ENCODE measurements at regions not wholly inside any gene's neighbourhood (a gene's known extent, or its start where the extent isn't known, plus 50 kb on each side); places are given as distances from the start of the nearest gene placed in this dataset.

- no peak overlapping the region for H3K4me2 ChIP-seq (ENCODE audit: low read length)
- no peaks in the 10 kb centered on the region for H3F3A ChIP-seq (ENCODE audit: insufficient read depth, low read length, poor library complexity, severe bottlenecking)
- TF ChIP-seq RAD21 (conservative IDR thresholded peaks at IDR 0.05) (no peak), MXI1 (conservative IDR thresholded peaks at IDR 0.05; ENCODE audit: poor library complexity, severe bottlenecking) (no peak), POLR2AphosphoS5 (IDR thresholded peaks at IDR 0.05) (no peak), SMC3 (conservative IDR thresholded peaks at IDR 0.05; ENCODE audit: poor library complexity) (no peak)
- H4K20me1 ChIP-seq (ENCODE audit: insufficient read depth) = no peaks in the 10 kb centered on the region
- H3K9ac ChIP-seq (ENCODE audit: low read length) = no peak overlapping the region
- no peaks in the 10 kb centered on the region for H3K79me2 ChIP-seq (replicated peaks; ENCODE audit: insufficient read depth, low read length)
- H3K9me3 ChIP-seq (ENCODE audit: low read length) = no peaks in the 10 kb centered on the region
- no peaks in the 10 kb centered on the region for H3K36me3 ChIP-seq (ENCODE audit: insufficient read depth, low read length)
- no peaks in the 10 kb centered on the region for H3K9me2 ChIP-seq (ENCODE audit: insufficient read depth, low read length)
- no peak overlapping the region for H3K27ac ChIP-seq (ENCODE audit: low read length)
- H3K4me3 ChIP-seq (ENCODE audit: low read length) = no peak overlapping the region
- H3K27me3 ChIP-seq (ENCODE audit: insufficient read depth, low read depth, low read length) = no peaks in the 10 kb centered on the region
- H2AFZ ChIP-seq (ENCODE audit: low read depth, low read length) = no peak overlapping the region
Measured at GRCh38 chr15:88982946-88983342, 69.8 kb upstream of the MFGE8 start.

- no peak overlapping the region for H3K4me3 ChIP-seq (ENCODE audit: low read length)
- no peaks in the 10 kb centered on the region for H3K9me3 ChIP-seq (ENCODE audit: low read length)
- no peaks in the 10 kb centered on the region for H3K27me3 ChIP-seq (ENCODE audit: insufficient read depth, low read depth, low read length)
- no peaks in the 10 kb centered on the region for H3K36me3 ChIP-seq (ENCODE audit: insufficient read depth, low read length)
- H3K4me2 ChIP-seq (ENCODE audit: low read length) = no peak overlapping the region
- no peaks in the 10 kb centered on the region for H3K9me2 ChIP-seq (ENCODE audit: insufficient read depth, low read length)
- H3K9ac ChIP-seq (ENCODE audit: low read length) = no peak overlapping the region
- TF ChIP-seq RAD21 (conservative IDR thresholded peaks at IDR 0.05) (no peak), MXI1 (conservative IDR thresholded peaks at IDR 0.05; ENCODE audit: poor library complexity, severe bottlenecking) (no peak), EP300 (conservative IDR thresholded peaks at IDR 0.05; ENCODE audit: poor library complexity, severe bottlenecking) (no peak), SMC3 (conservative IDR thresholded peaks at IDR 0.05; ENCODE audit: poor library complexity) (no peak), TAF1 (IDR thresholded peaks at IDR 0.05; ENCODE audit: low read depth) (no peak), EZH2 (IDR thresholded peaks at IDR 0.05; ENCODE audit: borderline replicate concordance, insufficient read depth, low read length, poor library complexity, severe bottlenecking) (no peak), CTCF (IDR thresholded peaks at IDR 0.05; ENCODE audit: poor library complexity, severe bottlenecking) (no peak), POLR2AphosphoS5 (IDR thresholded peaks at IDR 0.05) (no peak), REST (IDR thresholded peaks at IDR 0.05; ENCODE audit: borderline replicate concordance) (no peak)
- H3K27ac ChIP-seq (ENCODE audit: low read length) = no peak overlapping the region
- H4K20me1 ChIP-seq (ENCODE audit: insufficient read depth) = no peaks in the 10 kb centered on the region
- no peaks in the 10 kb centered on the region for H3K79me2 ChIP-seq (replicated peaks; ENCODE audit: insufficient read depth, low read length)
- H3F3A ChIP-seq (ENCODE audit: insufficient read depth, low read length, poor library complexity, severe bottlenecking) = no peaks in the 10 kb centered on the region
- no peak overlapping the region for H2AFZ ChIP-seq (ENCODE audit: low read depth, low read length)
Measured at GRCh38 chr15:88983861-88984429, 70.8 kb upstream of the MFGE8 start.
